Skin epidermis (tissue), 12 donors: ENCODE measurements at regions not wholly inside any gene's neighbourhood (a gene's known extent, or its start where the extent isn't known, plus 50 kb on each side); places are given as distances from the start of the nearest gene placed in this dataset.

Experiments used
- H3K27ac ChIP-seq, 21 experiments: fragments of 200-600 bp; sonication (generic) in 11 of 21; one replicate each; pipeline ENCODE4 v1.5.0; 2020; ENCODE audit warnings: mild to moderate bottlenecking in 3 of 21, inconsistent platforms in 2 of 21, moderate library complexity in 2 of 21
- H3K4me3 ChIP-seq, 7 experiments: fragments of 200-600 bp; sonication (generic) in 2 of 7; one replicate each; pipeline ENCODE4 v1.5.0; 2020; ENCODE audit warnings: inconsistent platforms in 2 of 7, mild to moderate bottlenecking in 2 of 7, moderate library complexity in 1 of 7

GRCh38 chr6:40340957-40341356, 246.2 kb downstream of the LRFN2 start:
- Histone ChIP-seq H3K4me3 (no peak overlapping the region), H3K27ac (no peak overlapping the region)

GRCh38 chr6:40340196-40340595, 247.0 kb downstream of the LRFN2 start:
- no peak overlapping the region for H3K27ac ChIP-seq
- H3K4me3 ChIP-seq = no peak overlapping the region

- Histone ChIP-seq H3K4me3 (no peak overlapping the region), H3K27ac (no peak overlapping the region)
These were observed 248.9 kb downstream of the LRFN2 start for GRCh38 chr6:40338306-40338705.

- Histone ChIP-seq H3K27ac (no peak overlapping the region), H3K4me3 (no peak overlapping the region)
These were observed 250.0 kb downstream of the LRFN2 start for GRCh38 chr6:40336940-40337760.

- H3K4me3 ChIP-seq = no peak overlapping the region
- H3K27ac ChIP-seq = no peak overlapping the region
These were observed 250.9 kb downstream of the LRFN2 start for GRCh38 chr6:40336296-40336695.

GRCh38 chr6:40334496-40335270, 252.5 kb downstream of the LRFN2 start:
- no peak overlapping the region for H3K27ac ChIP-seq
- no peak overlapping the region for H3K4me3 ChIP-seq

- H3K27ac ChIP-seq = no peak overlapping the region
- H3K4me3 ChIP-seq = no peak overlapping the region
These were observed 255.6 kb downstream of the LRFN2 start for GRCh38 chr6:40331545-40331944.

GRCh38 chr6:40330301-40330721, 256.9 kb downstream of the LRFN2 start:
- Histone ChIP-seq H3K4me3 (no peak overlapping the region), H3K27ac (no peak overlapping the region)

- Histone ChIP-seq H3K27ac (no peak overlapping the region), H3K4me3 (no peak overlapping the region)
These were observed 258.1 kb downstream of the LRFN2 start for GRCh38 chr6:40328986-40329545.

GRCh38 chr6:40328386-40328985, 258.7 kb downstream of the LRFN2 start:
- no peak overlapping the region for H3K27ac ChIP-seq
- no peak overlapping the region for H3K4me3 ChIP-seq

GRCh38 chr6:40326714-40327421, 260.3 kb downstream of the LRFN2 start:
- Histone ChIP-seq H3K4me3 (no peak overlapping the region), H3K27ac (no peak overlapping the region)

- Histone ChIP-seq H3K27ac (no peak overlapping the region), H3K4me3 (no peak overlapping the region)
These were observed 261.4 kb downstream of the LRFN2 start for GRCh38 chr6:40325791-40326190.

GRCh38 chr6:40325041-40325440, 262.1 kb downstream of the LRFN2 start:
- Histone ChIP-seq H3K4me3 (no peak overlapping the region), H3K27ac (no peak overlapping the region)

GRCh38 chr6:40323881-40324634, 263.1 kb downstream of the LRFN2 start:
- H3K27ac ChIP-seq = no peak overlapping the region

GRCh38 chr6:40322336-40322735, 264.8 kb downstream of the LRFN2 start:
- H3K27ac ChIP-seq = no peak overlapping the region
- no peak overlapping the region for H3K4me3 ChIP-seq

More at GRCh38 chr6:40323881-40324634, 263.1 kb downstream of the LRFN2 start:
- H3K4me3 ChIP-seq = no peak overlapping the region

- H3K4me3 ChIP-seq = no peak overlapping the region
These were observed 265.5 kb downstream of the LRFN2 start for GRCh38 chr6:40321616-40322015.

GRCh38 chr6:40320947-40321346, 266.2 kb downstream of the LRFN2 start:
- H3K4me3 ChIP-seq = no peak overlapping the region

More at GRCh38 chr6:40321616-40322015, 265.5 kb downstream of the LRFN2 start:
- no peak overlapping the region for H3K27ac ChIP-seq

GRCh38 chr6:40320441-40320840, 266.7 kb downstream of the LRFN2 start:
- H3K27ac ChIP-seq = no peak overlapping the region
- no peak overlapping the region for H3K4me3 ChIP-seq

More at GRCh38 chr6:40320947-40321346, 266.2 kb downstream of the LRFN2 start:
- H3K27ac ChIP-seq = no peak overlapping the region

- no peak overlapping the region for H3K27ac ChIP-seq
- no peak overlapping the region for H3K4me3 ChIP-seq
These were observed 268.0 kb downstream of the LRFN2 start for GRCh38 chr6:40319124-40319523.
